Astrocyte (in vitro differentiated cells and primary cell): ENCODE measurements at regions not wholly inside any gene's neighbourhood (a gene's known extent, or its start where the extent isn't known, plus 50 kb on each side); places are given as distances from the start of the nearest gene placed in this dataset.

ENCODE experiments used
- DNase-seq: peaks from one replicate; pipeline ENCODE4 v3.0.0-alpha.2; 2010; ENCODE audit warnings: low read depth
- FAIRE-seq: peaks from 2 replicates; lab custom pipeline; 2011; peaks lifted over from hg19 to GRCh38; lab: Jason Lieb, UNC
- H2AFZ ChIP-seq: 2 replicates; pipeline ENCODE4 v1.6.0; 2012; ENCODE audit warnings: low read depth, low read length, inconsistent platforms
- H3K27ac ChIP-seq: 2 replicates; pipeline ENCODE4 v1.5.1; 2011; ENCODE audit warnings: low read depth, low read length, inconsistent platforms
- H3K27me3 ChIP-seq: 2 replicates; pipeline ENCODE4 v1.6.0; 2011; ENCODE audit warnings: low read length, inconsistent platforms; ENCODE audit not compliant: insufficient read depth
- H3K36me3 ChIP-seq: 2 replicates; pipeline ENCODE4 v1.5.1; 2011; ENCODE audit warnings: low read length, inconsistent platforms; ENCODE audit not compliant: insufficient read depth
- H3K4me1 ChIP-seq: 2 replicates; pipeline ENCODE4 v1.5.1; 2011; ENCODE audit warnings: low read length, inconsistent platforms; ENCODE audit not compliant: insufficient read depth
- H3K4me2 ChIP-seq: 2 replicates; pipeline ENCODE4 v1.6.0; 2012; ENCODE audit warnings: low read length, inconsistent platforms
- H3K4me3 ChIP-seq: 2 replicates; pipeline ENCODE4 v1.5.1; 2011; ENCODE audit warnings: low read depth, mild to moderate bottlenecking, low read length, inconsistent platforms; ENCODE audit not compliant: insufficient read depth
- H3K79me2 ChIP-seq: 2 replicates; pipeline ENCODE4 v1.6.0; 2012; ENCODE audit warnings: mild to moderate bottlenecking, low read length, inconsistent platforms; ENCODE audit not compliant: insufficient read depth
- H3K9ac ChIP-seq: 2 replicates; pipeline ENCODE4 v1.6.0; 2012; ENCODE audit warnings: mild to moderate bottlenecking, low read length, inconsistent platforms
- H3K9me3 ChIP-seq: 2 replicates; pipeline ENCODE4 v1.5.1; 2012; ENCODE audit warnings: low read depth, mild to moderate bottlenecking, low read length, inconsistent platforms; ENCODE audit not compliant: insufficient read depth
- H4K20me1 ChIP-seq: 2 replicates; pipeline ENCODE4 v1.6.0; 2012; ENCODE audit warnings: low read length, inconsistent platforms; ENCODE audit not compliant: insufficient read depth
- H3K27ac Mint-ChIP-seq: one replicate; pipeline ENCODE4 v1.8.0; 2021; ENCODE audit warnings: mild to moderate bottlenecking, mixed read lengths; ENCODE audit not compliant: unreplicated experiment
- H3K27me3 Mint-ChIP-seq: one replicate; pipeline ENCODE4 v1.8.0; 2021; ENCODE audit warnings: low read depth, mixed read lengths; ENCODE audit not compliant: unreplicated experiment
- H3K36me3 Mint-ChIP-seq: one replicate; pipeline ENCODE4 v1.8.0; 2021; ENCODE audit warnings: low read depth, mixed read lengths; ENCODE audit not compliant: unreplicated experiment
- H3K4me1 Mint-ChIP-seq: one replicate; pipeline ENCODE4 v1.8.0; 2021; ENCODE audit warnings: low read depth, mixed read lengths; ENCODE audit not compliant: unreplicated experiment
- H3K4me3 Mint-ChIP-seq: one replicate; pipeline ENCODE4 v1.8.0; 2021; ENCODE audit warnings: mild to moderate bottlenecking, moderate library complexity, mixed read lengths; ENCODE audit not compliant: unreplicated experiment
- H3K9me3 Mint-ChIP-seq: one replicate; pipeline ENCODE4 v1.8.0; 2021; ENCODE audit warnings: mild to moderate bottlenecking, mixed read lengths; ENCODE audit not compliant: unreplicated experiment
- CTCF ChIP-seq: IDR thresholded peaks from 2 replicates; pipeline ENCODE4 v1.5.1; 2011; ENCODE audit warnings: low read depth, mild to moderate bottlenecking, inconsistent platforms, low read length, moderate library complexity; ENCODE audit not compliant: insufficient read depth
- EZH2 ChIP-seq: IDR thresholded peaks from 2 replicates; pipeline ENCODE4 v1.6.1; 2012; ENCODE audit warnings: mild to moderate bottlenecking, low read length, inconsistent platforms; ENCODE audit not compliant: insufficient read depth

DNA sequence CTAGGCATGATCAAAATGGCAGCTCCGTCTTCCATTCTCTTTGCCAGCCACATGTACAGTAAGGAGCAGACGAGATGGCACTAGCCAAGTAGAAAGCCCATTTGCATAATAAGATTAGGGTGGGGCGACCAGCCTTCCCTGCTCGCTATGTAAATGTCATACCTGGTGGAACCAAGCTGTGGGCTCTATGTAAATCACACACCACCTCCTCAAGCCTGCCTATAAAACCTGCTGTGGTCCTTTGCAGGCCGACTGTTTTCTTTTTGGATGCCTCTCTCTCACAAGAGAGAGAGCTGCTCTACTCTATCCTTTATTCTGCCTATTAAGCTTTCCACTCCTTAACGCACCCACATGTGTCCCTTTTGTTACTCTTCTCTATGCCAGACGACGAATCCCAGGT lies 1472.7 kb downstream of the ARAP2 start:
- Mint-ChIP-seq H3K9me3 (no peaks in the 10 kb centered on the region), H3K27me3 (no peaks in the 10 kb centered on the region), H3K27ac (no peak overlapping the region), H3K4me3 (no peak overlapping the region), H3K36me3 (no peaks in the 10 kb centered on the region), H3K4me1 (no peaks in the 10 kb centered on the region)
- Histone ChIP-seq H2AFZ (no peak overlapping the region), H3K4me2 (no peak overlapping the region), H3K36me3 (no peaks in the 10 kb centered on the region), H3K9ac (no peak overlapping the region), H4K20me1 (no peaks in the 10 kb centered on the region), H3K4me1 (no peaks in the 10 kb centered on the region), H3K9me3 (peaks cover 3% of the 10 kb centered on the region), H3K27me3 (no peaks in the 10 kb centered on the region), H3K27ac (no peak overlapping the region), H3K79me2 (no peaks in the 10 kb centered on the region), H3K4me3 (no peak overlapping the region)
- DNase-seq (no peak), FAIRE-seq (no peak)
- TF ChIP-seq EZH2 = no peak
- no peak for TF ChIP-seq CTCF

- no peak overlapping the region for H3K4me2 ChIP-seq
- DNase-seq (no peak), FAIRE-seq (no peak)
- Mint-ChIP-seq H3K27me3 (no peaks in the 10 kb centered on the region), H3K36me3 (no peaks in the 10 kb centered on the region), H3K4me1 (no peaks in the 10 kb centered on the region), H3K9me3 (peaks cover 5% of the 10 kb centered on the region), H3K27ac (no peak overlapping the region), H3K4me3 (no peak overlapping the region)
- H2AFZ ChIP-seq = no peak overlapping the region
- H3K27me3 ChIP-seq = no peaks in the 10 kb centered on the region
- H3K36me3 ChIP-seq = no peaks in the 10 kb centered on the region
- H4K20me1 ChIP-seq = no peaks in the 10 kb centered on the region
- no peak overlapping the region for H3K9ac ChIP-seq
- no peak overlapping the region for H3K27ac ChIP-seq
- no peak overlapping the region for H3K4me3 ChIP-seq
- no peaks in the 10 kb centered on the region for H3K79me2 ChIP-seq
- TF ChIP-seq CTCF = no peak
- TF ChIP-seq EZH2 = no peak
- no peaks in the 10 kb centered on the region for H3K9me3 ChIP-seq
- H3K4me1 ChIP-seq = no peaks in the 10 kb centered on the region
These were observed 1454.2 kb downstream of the ARAP2 start for GRCh38 chr4:34790131-34790530.

DNA sequence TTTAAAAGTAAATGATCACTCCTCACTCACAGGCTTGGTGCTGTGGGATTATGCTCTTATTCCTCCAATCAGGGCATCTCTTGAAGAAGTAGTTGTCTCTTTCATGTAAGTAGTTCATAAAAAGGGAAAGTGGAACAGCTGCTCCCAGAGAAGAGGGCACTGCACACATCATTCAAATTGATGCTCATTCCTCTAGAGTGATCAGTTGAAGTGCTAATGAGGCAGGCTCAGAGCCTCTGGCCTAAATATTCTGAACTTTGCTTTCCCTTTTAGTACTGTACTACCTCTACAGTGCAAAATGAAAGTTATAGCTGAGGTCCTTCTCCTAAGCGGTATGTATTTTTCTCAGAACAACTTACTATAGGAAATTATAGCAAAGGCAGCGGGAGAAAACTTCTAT lies 1453.1 kb downstream of the ARAP2 start:
- no peak overlapping the region for H3K4me3 Mint-ChIP-seq
- no peak for FAIRE-seq
- TF ChIP-seq CTCF (no peak), EZH2 (no peak)
- Histone ChIP-seq H4K20me1 (no peaks in the 10 kb centered on the region), H3K79me2 (no peaks in the 10 kb centered on the region), H3K4me3 (no peak overlapping the region), H2AFZ (no peak overlapping the region), H3K9me3 (no peaks in the 10 kb centered on the region), H3K27ac (no peak overlapping the region), H3K4me2 (no peak overlapping the region), H3K27me3 (no peaks in the 10 kb centered on the region), H3K9ac (no peak overlapping the region), H3K4me1 (no peaks in the 10 kb centered on the region), H3K36me3 (no peaks in the 10 kb centered on the region)
- peaks cover 5% of the 10 kb centered on the region for H3K9me3 Mint-ChIP-seq
- H3K27me3 Mint-ChIP-seq = no peaks in the 10 kb centered on the region
- no peaks in the 10 kb centered on the region for H3K4me1 Mint-ChIP-seq
- DNase-seq = no peak
- no peak overlapping the region for H3K27ac Mint-ChIP-seq
- no peaks in the 10 kb centered on the region for H3K36me3 Mint-ChIP-seq
